RWPE2 (cell line): ENCODE measurements at regions not wholly inside any gene's neighbourhood (a gene's known extent, or its start where the extent isn't known, plus 50 kb on each side); places are given as distances from the start of the nearest gene placed in this dataset.
A peak's percentile ranks its signal among the peaks of the same experiment; 100 is the strongest.

Experiments
- ATAC-seq: fragments of 200-7000 bp; cut with Tn5 transposase; 3 replicates; pipeline ENCODE4 v1.9.1; 2021; ENCODE audit warnings: low read depth
- DNase-seq: peaks from one replicate; pipeline ENCODE4 v3.0.0-alpha.2; 2020; ENCODE audit warnings: low spot score
- H3K27ac ChIP-seq: fragments of 450-650 bp; 2 replicates; pipeline ENCODE4 v1.5.1; 2017; ENCODE audit warnings: mild to moderate bottlenecking; ENCODE audit not compliant: poor library complexity, severe bottlenecking
- H3K27me3 ChIP-seq: fragments of 250-450 bp; sonication (Bioruptor Pico); 2 replicates; pipeline ENCODE4 v1.5.1; 2021; ENCODE audit warnings: mild to moderate bottlenecking, moderate library complexity; ENCODE audit not compliant: insufficient read depth, poor library complexity, severe bottlenecking
- H3K36me3 ChIP-seq: fragments of 250-450 bp; sonication (Bioruptor Pico); 2 replicates; pipeline ENCODE4 v1.5.1; 2020; ENCODE audit warnings: low read depth, mild to moderate bottlenecking, moderate library complexity
- H3K4me1 ChIP-seq: fragments of 250-450 bp; sonication (Bioruptor Pico); 2 replicates; pipeline ENCODE4 v1.5.1; 2021; ENCODE audit warnings: mild to moderate bottlenecking, moderate library complexity; ENCODE audit not compliant: insufficient read depth, poor library complexity, severe bottlenecking
- H3K4me3 ChIP-seq: fragments of 250-450 bp; sonication (Bioruptor Pico); 2 replicates; pipeline ENCODE4 v1.5.1; 2021; ENCODE audit warnings: mild to moderate bottlenecking, moderate library complexity; ENCODE audit not compliant: severe bottlenecking
- H3K9me3 ChIP-seq: fragments of 250-450 bp; sonication (Bioruptor Pico); 2 replicates; pipeline ENCODE4 v1.5.1; 2021; ENCODE audit warnings: mild to moderate bottlenecking, moderate library complexity; ENCODE audit not compliant: severe bottlenecking
- TF ChIP-seq, protein P1 (sequence below): fragments of 450-650 bp; IDR thresholded peaks from one replicate; pipeline ENCODE4 v1.5.1; 2017; ENCODE audit warnings: mild to moderate bottlenecking, moderate library complexity; ENCODE audit not compliant: poor library complexity, severe bottlenecking

DNA sequence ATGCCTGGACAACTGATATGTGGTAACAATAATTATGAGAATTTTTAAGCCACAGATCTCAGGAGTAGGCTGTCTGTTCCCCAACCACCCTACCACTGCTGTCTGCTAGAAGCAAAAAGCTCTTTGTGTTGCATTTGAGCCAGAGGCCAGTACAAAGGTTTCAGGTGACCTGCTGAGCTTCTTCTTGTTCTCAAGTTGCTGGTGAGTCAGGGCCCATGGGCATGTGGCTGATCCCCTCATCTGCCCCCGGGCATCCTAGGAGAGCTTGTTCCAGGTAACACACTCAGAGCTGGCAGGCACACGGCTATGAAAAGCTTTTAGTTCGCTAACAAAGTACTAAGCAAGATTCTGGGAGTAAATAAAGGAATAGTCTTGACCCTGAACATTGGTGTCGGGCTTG, 285.3 kb downstream of the CDC5L start:
- peak overlapping the region; percentile 91 for H3K27ac ChIP-seq
- no peaks in the 10 kb centered on the region for H3K9me3 ChIP-seq
- ATAC-seq (peak; percentile 69), DNase-seq (peak; percentile 95)
- H3K4me1 ChIP-seq: peaks cover 39% of the 10 kb centered on the region
- H3K36me3 ChIP-seq: no peaks in the 10 kb centered on the region
- H3K4me3 ChIP-seq: no peak overlapping the region
- no peaks in the 10 kb centered on the region for H3K27me3 ChIP-seq
- TF ChIP-seq, protein P1, sequence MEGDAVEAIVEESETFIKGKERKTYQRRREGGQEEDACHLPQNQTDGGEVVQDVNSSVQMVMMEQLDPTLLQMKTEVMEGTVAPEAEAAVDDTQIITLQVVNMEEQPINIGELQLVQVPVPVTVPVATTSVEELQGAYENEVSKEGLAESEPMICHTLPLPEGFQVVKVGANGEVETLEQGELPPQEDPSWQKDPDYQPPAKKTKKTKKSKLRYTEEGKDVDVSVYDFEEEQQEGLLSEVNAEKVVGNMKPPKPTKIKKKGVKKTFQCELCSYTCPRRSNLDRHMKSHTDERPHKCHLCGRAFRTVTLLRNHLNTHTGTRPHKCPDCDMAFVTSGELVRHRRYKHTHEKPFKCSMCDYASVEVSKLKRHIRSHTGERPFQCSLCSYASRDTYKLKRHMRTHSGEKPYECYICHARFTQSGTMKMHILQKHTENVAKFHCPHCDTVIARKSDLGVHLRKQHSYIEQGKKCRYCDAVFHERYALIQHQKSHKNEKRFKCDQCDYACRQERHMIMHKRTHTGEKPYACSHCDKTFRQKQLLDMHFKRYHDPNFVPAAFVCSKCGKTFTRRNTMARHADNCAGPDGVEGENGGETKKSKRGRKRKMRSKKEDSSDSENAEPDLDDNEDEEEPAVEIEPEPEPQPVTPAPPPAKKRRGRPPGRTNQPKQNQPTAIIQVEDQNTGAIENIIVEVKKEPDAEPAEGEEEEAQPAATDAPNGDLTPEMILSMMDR: no peak

DNA sequence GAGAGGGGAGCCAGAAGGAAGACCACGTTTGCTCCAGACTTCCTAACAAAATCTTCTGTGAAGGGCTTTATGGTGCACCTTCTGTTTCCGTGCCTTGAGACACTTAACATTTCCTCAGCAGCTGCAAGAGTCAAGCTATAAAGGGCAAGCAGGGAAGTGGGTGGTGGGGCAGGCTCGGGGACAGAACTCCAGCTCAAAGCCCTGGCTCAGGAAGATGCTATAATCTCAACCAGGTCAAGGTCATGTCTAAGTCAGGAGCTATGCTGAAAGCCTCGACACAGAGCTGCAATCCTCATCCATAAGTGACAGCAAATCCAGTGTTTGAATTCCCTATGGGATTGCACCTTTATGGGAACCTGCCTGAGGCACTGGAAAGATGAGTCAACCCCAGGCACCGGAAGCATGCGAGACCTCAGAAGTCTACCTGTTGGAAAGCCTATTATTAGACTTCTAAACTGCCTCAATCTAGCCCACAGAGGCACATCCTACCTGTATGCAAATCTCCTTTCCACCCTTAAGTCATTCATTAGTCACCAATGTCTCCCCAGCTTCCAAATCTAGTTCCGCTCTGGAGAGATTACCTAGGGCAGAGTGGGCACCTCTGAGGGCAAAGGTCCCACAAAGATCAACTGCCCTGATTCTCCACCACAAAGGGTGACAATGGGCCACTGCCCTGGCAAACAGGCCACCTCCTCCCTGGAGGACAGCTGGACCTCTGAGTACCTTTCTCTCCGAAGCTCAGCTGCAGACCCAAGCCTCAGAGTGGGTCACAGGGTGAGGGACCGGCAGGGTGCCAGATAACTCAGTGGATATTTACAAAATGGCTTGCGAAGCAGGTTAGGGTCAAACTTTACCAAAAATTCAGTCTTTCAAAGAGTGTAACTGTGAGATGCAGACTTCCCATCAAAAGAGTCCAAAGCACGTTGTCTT, 287.0 kb downstream of the CDC5L start:
- no peaks in the 10 kb centered on the region for H3K36me3 ChIP-seq
- H3K27me3 ChIP-seq: no peaks in the 10 kb centered on the region
- H3K9me3 ChIP-seq: no peaks in the 10 kb centered on the region
- TF ChIP-seq, protein P1: no peak
- ATAC-seq: peak; percentile 86
- peaks cover 39% of the 10 kb centered on the region for H3K4me1 ChIP-seq
- H3K27ac ChIP-seq: peak overlapping the region; percentile 91
- no peak overlapping the region for H3K4me3 ChIP-seq
- peak; percentile 83 for DNase-seq

DNA sequence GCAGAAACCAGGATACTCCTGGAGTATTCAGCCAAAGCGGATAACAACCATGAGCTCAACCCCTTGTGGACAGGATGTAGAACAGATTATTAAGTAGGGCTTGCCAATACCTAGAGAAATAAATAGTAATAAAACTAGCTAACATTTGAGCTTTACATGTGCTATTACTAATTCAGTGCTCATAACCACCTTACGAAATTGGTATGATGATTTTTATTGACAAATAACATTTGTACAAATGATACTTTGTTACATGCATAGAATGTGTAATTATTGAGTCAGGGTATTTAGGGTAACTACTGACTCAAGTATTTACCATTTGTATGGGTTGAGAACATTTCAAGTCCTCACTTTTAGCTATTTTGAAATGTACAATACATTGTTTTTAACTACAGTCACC, 287.9 kb downstream of the CDC5L start:
- H3K27me3 ChIP-seq: no peaks in the 10 kb centered on the region
- DNase-seq: no peak
- ATAC-seq: peak; percentile 56

DNA sequence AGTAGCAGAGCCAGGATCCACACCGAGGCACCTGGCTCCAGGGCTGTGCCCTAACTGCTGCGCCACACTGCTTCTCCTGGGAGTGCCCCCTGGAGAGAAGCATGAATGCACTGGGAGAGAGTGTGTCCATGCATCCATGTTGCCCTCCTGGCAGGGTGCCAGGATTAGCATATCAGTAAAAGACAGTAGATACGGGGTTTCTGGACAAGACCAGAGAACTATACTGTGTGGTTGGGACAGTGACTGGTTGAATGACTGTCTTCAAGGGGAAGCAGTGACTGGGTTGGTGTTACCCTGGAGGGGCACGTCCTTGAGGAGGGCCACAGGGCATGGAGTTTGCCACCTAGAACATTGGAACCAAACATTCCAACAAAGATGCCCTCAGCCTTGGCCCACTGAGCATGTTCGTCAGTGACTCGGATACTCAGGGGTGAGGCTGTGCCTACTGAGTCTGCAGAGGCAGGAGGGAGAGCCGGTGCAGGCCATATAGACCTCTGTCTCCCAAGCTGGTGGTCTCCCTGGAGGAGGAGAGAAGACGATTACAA, 288.8 kb downstream of the CDC5L start:
- TF ChIP-seq, protein P1: no peak
- ATAC-seq (no peak), DNase-seq (no peak)
- H3K4me1 ChIP-seq: peaks cover 39% of the 10 kb centered on the region
- H3K36me3 ChIP-seq: no peaks in the 10 kb centered on the region
- H3K4me3 ChIP-seq: no peak overlapping the region
- H3K27ac ChIP-seq: peak overlapping the region; percentile 91
- no peaks in the 10 kb centered on the region for H3K27me3 ChIP-seq
- H3K9me3 ChIP-seq: no peaks in the 10 kb centered on the region

More for the DNA sequence above, 287.9 kb downstream of the CDC5L start:
- Histone ChIP-seq H3K4me3 (no peak overlapping the region), H3K4me1 (peaks cover 39% of the 10 kb centered on the region), H3K36me3 (no peaks in the 10 kb centered on the region), H3K27ac (peak overlapping the region; percentile 91), H3K9me3 (no peaks in the 10 kb centered on the region)
- TF ChIP-seq, protein P1: peak; percentile 31
